Liver (tissue), 3 donors: ENCODE measurements at regions not wholly inside any gene's neighbourhood (a gene's known extent, or its start where the extent isn't known, plus 50 kb on each side); places are given as distances from the start of the nearest gene placed in this dataset.

Experiments used
- CTCF ChIP-seq: fragments of 150-350 bp; IDR thresholded peaks from 2 replicates; pipeline ENCODE4 v1.5.1; 2017; ENCODE audit warnings: improper control_type of control experiment, low read depth, low read length; ENCODE audit not compliant: missing input control
- EGR1 ChIP-seq, 2 donors: IDR thresholded peaks; 2 replicates each; pipeline ENCODE4 v1.6.1; 2016 to 2018; ENCODE audit warnings: antibody characterized with exemption in 2 of 2, low read depth in 2 of 2
- FOXA1 ChIP-seq: IDR thresholded peaks from 2 replicates; pipeline ENCODE4 v1.6.1; 2016; ENCODE audit warnings: antibody characterized with exemption
- GABPA ChIP-seq, 2 donors: IDR thresholded peaks in 1 of 2; conservative IDR thresholded peaks in 1 of 2; 2 replicates each; pipeline ENCODE4 v1.6.1; 2016; ENCODE audit warnings: antibody characterized with exemption in 2 of 2, mild to moderate bottlenecking in 1 of 2, moderate library complexity in 1 of 2
- HNF4A ChIP-seq, 2 donors: conservative IDR thresholded peaks; 2 replicates each; pipeline ENCODE4 v1.6.1; 2016; ENCODE audit warnings: antibody characterized with exemption in 2 of 2, mild to moderate bottlenecking in 2 of 2
- JUND ChIP-seq, 2 donors: IDR thresholded peaks; 2 replicates each; pipeline ENCODE4 v1.6.1; 2016; ENCODE audit warnings: antibody characterized with exemption in 2 of 2
- MAX ChIP-seq: IDR thresholded peaks from 2 replicates; pipeline ENCODE4 v1.6.1; 2016; ENCODE audit warnings: antibody characterized with exemption
- RAD21 ChIP-seq, 2 donors: IDR thresholded peaks; 2 replicates each; pipeline ENCODE4 v1.6.1; 2016; ENCODE audit warnings: antibody characterized with exemption in 2 of 2, mild to moderate bottlenecking in 2 of 2
- REST ChIP-seq: IDR thresholded peaks from 2 replicates; pipeline ENCODE4 v1.6.1; 2016; ENCODE audit warnings: antibody characterized with exemption, mild to moderate bottlenecking
- RXRA ChIP-seq, 2 donors: IDR thresholded peaks; 2 replicates each; pipeline ENCODE4 v1.6.1; 2017 to 2018; ENCODE audit warnings: antibody characterized with exemption in 2 of 2, mild to moderate bottlenecking in 1 of 2
- TAF1 ChIP-seq: conservative IDR thresholded peaks from 2 replicates; pipeline ENCODE4 v1.6.1; 2016; ENCODE audit warnings: antibody characterized with exemption, mild to moderate bottlenecking
- YY1 ChIP-seq: IDR thresholded peaks from 2 replicates; pipeline ENCODE4 v1.6.1; 2016; ENCODE audit warnings: antibody characterized with exemption, mild to moderate bottlenecking
- donor health status: healthy.
- donor health status: healthy.

- TF ChIP-seq CTCF: no peak
- TF ChIP-seq TAF1: no peak
- TF ChIP-seq RAD21 (IDR thresholded peaks at IDR 0.05): no peak
- TF ChIP-seq MAX: no peak
- no peak for TF ChIP-seq JUND (IDR thresholded peaks at IDR 0.05)
- TF ChIP-seq REST: no peak
- TF ChIP-seq GABPA (IDR thresholded peaks at IDR 0.05 in 1 of 2, conservative IDR thresholded peaks at IDR 0.05 in 1 of 2): no peak
- no peak for TF ChIP-seq RXRA (IDR thresholded peaks at IDR 0.05)
- TF ChIP-seq EGR1 (IDR thresholded peaks at IDR 0.05; ENCODE audit: low read depth in 2 of 2): no peak
- TF ChIP-seq YY1: no peak
- TF ChIP-seq HNF4A (conservative IDR thresholded peaks at IDR 0.05): no peak
- no peak for TF ChIP-seq FOXA1
Observed at GRCh38 chr3:66163222-66163621, 57.6 kb upstream of the SLC25A26 start.
